ENCODE measurements at regions not wholly inside any gene's neighbourhood (a gene's known extent, or its start where the extent isn't known, plus 50 kb on each side); places are given as distances from the start of the nearest gene placed in this dataset.

GRCh38 chr1:208844158-208844557 is 600.0 kb upstream of the PLXNA2 start:
- TF ChIP-seq CTCF (conservative IDR thresholded peaks at IDR 0.05 in 1 of 2, IDR thresholded peaks at IDR 0.05 in 1 of 2; ENCODE audit: extremely low read depth in 1 of 2, insufficient read depth in 1 of 2, low read depth in 1 of 2, low read length in 2 of 2) (no peak), EZH2 (IDR thresholded peaks at IDR 0.05; ENCODE audit: borderline replicate concordance, low read length) (no peak)
